GM12878 (cell line): ENCODE measurements at regions not wholly inside any gene's neighbourhood (a gene's known extent, or its start where the extent isn't known, plus 50 kb on each side); places are given as distances from the start of the nearest gene placed in this dataset.

Experiments
- ATF3 ChIP-seq: IDR thresholded peaks from 2 replicates; pipeline ENCODE4 v1.6.1; 2011; ENCODE audit warnings: low read depth, mild to moderate bottlenecking, low read length, moderate library complexity, borderline replicate concordance; ENCODE audit errors: extremely low read depth
- BCLAF1 ChIP-seq: fragments of 450-650 bp; IDR thresholded peaks from 2 replicates; pipeline ENCODE4 v1.6.1; 2017; ENCODE audit warnings: antibody characterized with exemption, mild to moderate bottlenecking, moderate library complexity
- GABPA ChIP-seq: IDR thresholded peaks from 2 replicates; pipeline ENCODE4 v1.6.1; 2014; ENCODE audit warnings: antibody characterized with exemption, low read depth, mild to moderate bottlenecking, inconsistent platforms
- POLR2A ChIP-seq: IDR thresholded peaks from 2 replicates; pipeline ENCODE4 v1.6.1; 2011; ENCODE audit warnings: low read depth, mild to moderate bottlenecking, low read length
- ZBTB33 ChIP-seq: fragments of 450-650 bp; IDR thresholded peaks from 2 replicates; pipeline ENCODE4 v1.6.1; 2017; ENCODE audit warnings: mild to moderate bottlenecking
- TF ChIP-seq, protein P1 (sequence below), 3 experiments: IDR thresholded peaks in 2 of 3; conservative IDR thresholded peaks in 1 of 3; 2 replicates each; pipeline ENCODE4 v1.5.1; 2011; ENCODE audit warnings: low read depth in 3 of 3, low read length in 3 of 3, mild to moderate bottlenecking in 3 of 3, control low read depth in 2 of 3, moderate library complexity in 2 of 3, inconsistent platforms in 1 of 3, mixed read lengths in 1 of 3; ENCODE audit not compliant: control insufficient read depth in 2 of 3, insufficient read depth in 1 of 3; ENCODE audit errors: extremely low read depth in 1 of 3
- TF ChIP-seq, protein P2 (sequence below): IDR thresholded peaks from 2 replicates; pipeline ENCODE4 v1.6.1; 2011; ENCODE audit warnings: low read depth, low read length, improper control_type of control experiment, borderline replicate concordance

- no peak for TF ChIP-seq BCLAF1
- TF ChIP-seq ZBTB33, result no peak
- no peak for TF ChIP-seq GABPA
- TF ChIP-seq, protein P1, sequence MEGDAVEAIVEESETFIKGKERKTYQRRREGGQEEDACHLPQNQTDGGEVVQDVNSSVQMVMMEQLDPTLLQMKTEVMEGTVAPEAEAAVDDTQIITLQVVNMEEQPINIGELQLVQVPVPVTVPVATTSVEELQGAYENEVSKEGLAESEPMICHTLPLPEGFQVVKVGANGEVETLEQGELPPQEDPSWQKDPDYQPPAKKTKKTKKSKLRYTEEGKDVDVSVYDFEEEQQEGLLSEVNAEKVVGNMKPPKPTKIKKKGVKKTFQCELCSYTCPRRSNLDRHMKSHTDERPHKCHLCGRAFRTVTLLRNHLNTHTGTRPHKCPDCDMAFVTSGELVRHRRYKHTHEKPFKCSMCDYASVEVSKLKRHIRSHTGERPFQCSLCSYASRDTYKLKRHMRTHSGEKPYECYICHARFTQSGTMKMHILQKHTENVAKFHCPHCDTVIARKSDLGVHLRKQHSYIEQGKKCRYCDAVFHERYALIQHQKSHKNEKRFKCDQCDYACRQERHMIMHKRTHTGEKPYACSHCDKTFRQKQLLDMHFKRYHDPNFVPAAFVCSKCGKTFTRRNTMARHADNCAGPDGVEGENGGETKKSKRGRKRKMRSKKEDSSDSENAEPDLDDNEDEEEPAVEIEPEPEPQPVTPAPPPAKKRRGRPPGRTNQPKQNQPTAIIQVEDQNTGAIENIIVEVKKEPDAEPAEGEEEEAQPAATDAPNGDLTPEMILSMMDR (IDR thresholded peaks at IDR 0.05 in 2 of 3, conservative IDR thresholded peaks at IDR 0.05 in 1 of 3; ENCODE audit: control insufficient read depth in 2 of 3, extremely low read depth in 1 of 3, insufficient read depth in 1 of 3, low read depth in 3 of 3, low read length in 3 of 3), result no peak
- no peak for TF ChIP-seq POLR2A
- no peak for TF ChIP-seq ATF3
- TF ChIP-seq, protein P2, sequence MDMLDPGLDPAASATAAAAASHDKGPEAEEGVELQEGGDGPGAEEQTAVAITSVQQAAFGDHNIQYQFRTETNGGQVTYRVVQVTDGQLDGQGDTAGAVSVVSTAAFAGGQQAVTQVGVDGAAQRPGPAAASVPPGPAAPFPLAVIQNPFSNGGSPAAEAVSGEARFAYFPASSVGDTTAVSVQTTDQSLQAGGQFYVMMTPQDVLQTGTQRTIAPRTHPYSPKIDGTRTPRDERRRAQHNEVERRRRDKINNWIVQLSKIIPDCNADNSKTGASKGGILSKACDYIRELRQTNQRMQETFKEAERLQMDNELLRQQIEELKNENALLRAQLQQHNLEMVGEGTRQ, result no peak
Measured at GRCh38 chr4:171601091-171601490, 212.1 kb upstream of the GALNTL6 start.
